ENCODE measurements at regions not wholly inside any gene's neighbourhood (a gene's known extent, or its start where the extent isn't known, plus 50 kb on each side); places are given as distances from the start of the nearest gene placed in this dataset.

- H3K36me3 ChIP-seq (ENCODE audit: insufficient read depth, low read length) = no peaks in the 10 kb centered on the region
- H3K4me2 ChIP-seq (ENCODE audit: low read depth, low read length, poor library complexity, severe bottlenecking) = no peak overlapping the region
- no peaks in the 10 kb centered on the region for H3K4me1 ChIP-seq (ENCODE audit: insufficient read depth, low read length, poor library complexity, severe bottlenecking)
- H3K4me3 ChIP-seq (ENCODE audit: low read length, poor library complexity, severe bottlenecking) = no peak overlapping the region
- H3F3A ChIP-seq (ENCODE audit: low read depth) = no peaks in the 10 kb centered on the region
- H2AFZ ChIP-seq (ENCODE audit: low read length) = no peak overlapping the region
- H3K79me2 ChIP-seq (ENCODE audit: insufficient read depth, low read length) = no peaks in the 10 kb centered on the region
- TF ChIP-seq CTCF (conservative IDR thresholded peaks at IDR 0.05; ENCODE audit: low read length) = no peak
- no peak for TF ChIP-seq EZH2phosphoT487 (IDR thresholded peaks at IDR 0.05; ENCODE audit: borderline replicate concordance)
- H3K9me3 ChIP-seq (ENCODE audit: insufficient read depth, low read depth, low read length) = no peaks in the 10 kb centered on the region
- H3K9ac ChIP-seq (ENCODE audit: low read depth, low read length, poor library complexity, severe bottlenecking) = no peak overlapping the region
- no peaks in the 10 kb centered on the region for H3K9me2 ChIP-seq (replicated peaks; ENCODE audit: low read depth, low read length)
- no peaks in the 10 kb centered on the region for H3K27me3 ChIP-seq (ENCODE audit: insufficient read depth, low read length, poor library complexity, severe bottlenecking)
- H4K20me1 ChIP-seq (ENCODE audit: insufficient read depth, low read length, poor library complexity, severe bottlenecking) = no peaks in the 10 kb centered on the region
Measured at GRCh38 chr2:65599693-65600092, 167.3 kb upstream of the SPRED2 start.

- no peak overlapping the region for H3K9ac ChIP-seq (ENCODE audit: low read depth, low read length, poor library complexity, severe bottlenecking)
- no peaks in the 10 kb centered on the region for H3K9me3 ChIP-seq (ENCODE audit: insufficient read depth, low read depth, low read length)
- TF ChIP-seq CTCF (conservative IDR thresholded peaks at IDR 0.05; ENCODE audit: low read length) (no peak), EZH2phosphoT487 (IDR thresholded peaks at IDR 0.05; ENCODE audit: borderline replicate concordance) (no peak)
- H3K9me2 ChIP-seq (replicated peaks; ENCODE audit: low read depth, low read length) = no peaks in the 10 kb centered on the region
- H2AFZ ChIP-seq (ENCODE audit: low read length) = no peak overlapping the region
- no peaks in the 10 kb centered on the region for H3F3A ChIP-seq (ENCODE audit: low read depth)
- H3K36me3 ChIP-seq (ENCODE audit: insufficient read depth, low read length) = no peaks in the 10 kb centered on the region
- no peaks in the 10 kb centered on the region for H3K79me2 ChIP-seq (ENCODE audit: insufficient read depth, low read length)
- H3K4me2 ChIP-seq (ENCODE audit: low read depth, low read length, poor library complexity, severe bottlenecking) = no peak overlapping the region
- no peaks in the 10 kb centered on the region for H4K20me1 ChIP-seq (ENCODE audit: insufficient read depth, low read length, poor library complexity, severe bottlenecking)
- no peaks in the 10 kb centered on the region for H3K27me3 ChIP-seq (ENCODE audit: insufficient read depth, low read length, poor library complexity, severe bottlenecking)
- H3K4me3 ChIP-seq (ENCODE audit: low read length, poor library complexity, severe bottlenecking) = no peak overlapping the region
- H3K4me1 ChIP-seq (ENCODE audit: insufficient read depth, low read length, poor library complexity, severe bottlenecking) = no peaks in the 10 kb centered on the region
Measured at GRCh38 chr2:65598996-65599395, 166.6 kb upstream of the SPRED2 start.

GRCh38 chr2:65598264-65598663 lies 165.9 kb upstream of the SPRED2 start:
- H3K9me3 ChIP-seq (ENCODE audit: insufficient read depth, low read depth, low read length) = no peaks in the 10 kb centered on the region
- H3K36me3 ChIP-seq (ENCODE audit: insufficient read depth, low read length) = no peaks in the 10 kb centered on the region
- no peaks in the 10 kb centered on the region for H3K9me2 ChIP-seq (replicated peaks; ENCODE audit: low read depth, low read length)
- H3K4me1 ChIP-seq (ENCODE audit: insufficient read depth, low read length, poor library complexity, severe bottlenecking) = no peaks in the 10 kb centered on the region
- H3F3A ChIP-seq (ENCODE audit: low read depth) = no peaks in the 10 kb centered on the region
- no peak overlapping the region for H2AFZ ChIP-seq (ENCODE audit: low read length)
- TF ChIP-seq CTCF (conservative IDR thresholded peaks at IDR 0.05; ENCODE audit: low read length) (no peak), EZH2phosphoT487 (IDR thresholded peaks at IDR 0.05; ENCODE audit: borderline replicate concordance) (no peak)
- no peaks in the 10 kb centered on the region for H3K79me2 ChIP-seq (ENCODE audit: insufficient read depth, low read length)
- H3K4me3 ChIP-seq (ENCODE audit: low read length, poor library complexity, severe bottlenecking) = no peak overlapping the region
- no peak overlapping the region for H3K4me2 ChIP-seq (ENCODE audit: low read depth, low read length, poor library complexity, severe bottlenecking)
- H4K20me1 ChIP-seq (ENCODE audit: insufficient read depth, low read length, poor library complexity, severe bottlenecking) = no peaks in the 10 kb centered on the region
- H3K9ac ChIP-seq (ENCODE audit: low read depth, low read length, poor library complexity, severe bottlenecking) = no peak overlapping the region
- H3K27me3 ChIP-seq (ENCODE audit: insufficient read depth, low read length, poor library complexity, severe bottlenecking) = no peaks in the 10 kb centered on the region

Measured in Loucy (cell line).